K562 (cell line): ENCODE measurements at regions not wholly inside any gene's neighbourhood (a gene's known extent, or its start where the extent isn't known, plus 50 kb on each side); places are given as distances from the start of the nearest gene placed in this dataset.

Experiments
- ATAC-seq: fragments of 200-7000 bp; cut with Tn5 transposase; 3 replicates; pipeline ENCODE4 v1.9.1; 2020; ENCODE audit warnings: moderate library complexity
- BruUV-seq: library from RNA; stranded (reverse); fragments of 400-500 nt; replicated peaks from 2 replicates; lab custom pipeline; 2021; lab: Mats Ljungman, UMichigan
- CTCF ChIA-PET: fragments of 300-600 bp; formaldehyde crosslinking; extraction: SDS; loops from one replicate; lab custom pipeline; 2021; ENCODE audit warnings: low intra/inter-chr PET ratio; lab: Yijun Ruan, JAX
- POLR2A ChIA-PET: fragments of 300-600, 350-650 bp; sonication (Branson Sonifier 250); formaldehyde crosslinking; extraction: SDS; loops from one replicate; lab custom pipeline; 2021; ENCODE audit warnings: antibody characterized with exemption, inconsistent platforms; lab: Yijun Ruan, JAX
- DNase-seq, 4 experiments: peaks; one replicate each; pipeline versions ENCODE4 v3.0.0 to v3.0.0-alpha.2; 2011 to 2018; ENCODE audit warnings: low spot score in 3 of 4, mixed read lengths in 3 of 4; ENCODE audit errors: extremely low read depth in 1 of 4
- FAIRE-seq: peaks from 2 replicates; lab custom pipeline; 2011; peaks lifted over from hg19 to GRCh38; lab: Jason Lieb, UNC
- H2AFZ ChIP-seq: 2 replicates; pipeline ENCODE4 v1.6.0; 2011; ENCODE audit warnings: low read depth, low read length, control low read depth, inconsistent platforms
- H3K27ac ChIP-seq: fragments of 200-600 bp; 3 replicates; pipeline ENCODE4 v1.8.0; 2011; ENCODE audit warnings: low read depth, mild to moderate bottlenecking, control low read depth, inconsistent platforms, low read length, moderate library complexity, mixed read lengths; ENCODE audit errors: extremely low read depth
- H3K27me3 ChIP-seq, 2 experiments: fragments of 300-600 bp in 1 of 2; 2 replicates in 1 of 2; 3 replicates in 1 of 2; pipeline versions ENCODE4 v1.6.0 to v1.8.0; 2011; ENCODE audit warnings: inconsistent platforms in 2 of 2, low read length in 2 of 2, mild to moderate bottlenecking in 1 of 2, mixed read lengths in 1 of 2, moderate library complexity in 1 of 2; ENCODE audit not compliant: control insufficient read depth in 2 of 2, insufficient read depth in 2 of 2
- H3K36me3 ChIP-seq: fragments of 300-600 bp; 3 replicates; pipeline ENCODE4 v1.8.0; 2011; ENCODE audit warnings: mild to moderate bottlenecking, low read length, inconsistent platforms; ENCODE audit not compliant: control insufficient read depth, insufficient read depth
- H3K4me1 ChIP-seq, 2 experiments: fragments of 200-600 bp in 1 of 2; replicated peaks in 1 of 2; 2 replicates in 1 of 2; 3 replicates in 1 of 2; pipeline versions ENCODE4 v1.5.1 to v1.8.0; 2011; ENCODE audit warnings: inconsistent platforms in 2 of 2, low read length in 2 of 2, mild to moderate bottlenecking in 1 of 2, mixed read lengths in 1 of 2, moderate library complexity in 1 of 2; ENCODE audit not compliant: control insufficient read depth in 2 of 2, insufficient read depth in 2 of 2
- H3K4me2 ChIP-seq: 2 replicates; pipeline ENCODE4 v1.6.1; 2011; ENCODE audit warnings: low read length, control low read depth, inconsistent platforms, mixed read lengths; ENCODE audit not compliant: insufficient read depth
- H3K4me3 ChIP-seq: fragments of 200-600 bp; sonication (generic), shearing (Covaris generic); 2 replicates; pipeline ENCODE4 v1.5.1; 2016; ENCODE audit warnings: control low read depth, inconsistent platforms
- H3K79me2 ChIP-seq: fragments of 200-600 bp; 3 replicates; pipeline ENCODE4 v1.8.0; 2011; ENCODE audit warnings: low read length, inconsistent platforms; ENCODE audit not compliant: control insufficient read depth, insufficient read depth
- H3K9ac ChIP-seq, 2 experiments: 2 replicates each; pipeline versions ENCODE4 v1.6.0 to v1.6.1; 2011; ENCODE audit warnings: low read depth in 2 of 2, low read length in 2 of 2, control low read depth in 1 of 2, inconsistent platforms in 1 of 2, mild to moderate bottlenecking in 1 of 2, mixed read lengths in 1 of 2; ENCODE audit not compliant: insufficient read depth in 1 of 2
- H3K9me1 ChIP-seq: one replicate; pipeline ENCODE4 v1.6.0; 2011; ENCODE audit warnings: inconsistent platforms, mild to moderate bottlenecking, low read length, moderate library complexity; ENCODE audit not compliant: control insufficient read depth, insufficient read depth
- H3K9me3 ChIP-seq: replicated peaks from 2 replicates; pipeline ENCODE4 v1.5.1; 2011; ENCODE audit warnings: low read depth, low read length, inconsistent platforms; ENCODE audit not compliant: control insufficient read depth, insufficient read depth
- H4K20me1 ChIP-seq: replicated peaks from 2 replicates; pipeline ENCODE4 v1.6.1; 2011; ENCODE audit warnings: low read length, inconsistent platforms, mixed read lengths; ENCODE audit not compliant: control insufficient read depth, insufficient read depth
- BACH1 ChIP-seq: fragments of 200-800 bp; sonication (Bioruptor generic); IDR thresholded peaks from 2 replicates; pipeline ENCODE4 v1.6.1; 2016; ENCODE audit warnings: missing genetic modification characterization, missing compliant biosample characterization
- CGGBP1 ChIP-seq: fragments of 250-450 bp; sonication (Bioruptor Pico); IDR thresholded peaks from 2 replicates; pipeline ENCODE4 v1.9.0; 2021; ENCODE audit warnings: mild to moderate bottlenecking
- CHD2 ChIP-seq: IDR thresholded peaks from 2 replicates; pipeline ENCODE4 v1.6.1; 2011; ENCODE audit warnings: low read depth, low read length
- EHMT2 ChIP-seq: fragments of 450-650 bp; IDR thresholded peaks from 2 replicates; pipeline ENCODE4 v1.6.1; 2018; ENCODE audit warnings: antibody characterized with exemption
- ETV6 ChIP-seq, 3 experiments: fragments of 150-350 bp in 1 of 3; sonication (generic) in 1 of 3; formaldehyde crosslinking in 1 of 3; IDR thresholded peaks; 2 replicates each; pipeline versions ENCODE4 v1.6.1 to v1.8.0; 2014 to 2022; ENCODE audit warnings: borderline replicate concordance in 2 of 3, low read depth in 2 of 3, antibody characterized with exemption in 1 of 3, low read length in 1 of 3, mild to moderate bottlenecking in 1 of 3, missing genetic modification reagents in 1 of 3
- JUNB ChIP-seq: fragments of 450-650 bp; formaldehyde crosslinking; conservative IDR thresholded peaks from 2 replicates; pipeline ENCODE4 v1.4.0; 2020; ENCODE audit warnings: mild to moderate bottlenecking
- KDM1A ChIP-seq, 2 experiments: fragments of 450-650 bp; IDR thresholded peaks; 2 replicates each; pipeline ENCODE4 v1.6.1; 2016; ENCODE audit warnings: mild to moderate bottlenecking in 2 of 2
- MAX ChIP-seq: sonication (generic); formaldehyde crosslinking; IDR thresholded peaks from 2 replicates; pipeline ENCODE4 v1.9.0; 2022; ENCODE audit warnings: mild to moderate bottlenecking, missing genetic modification reagents
- NR3C1 ChIP-seq: sonication (generic); formaldehyde crosslinking; IDR thresholded peaks from 2 replicates; pipeline ENCODE4 v1.8.1; 2022; ENCODE audit warnings: missing genetic modification reagents
- PREB ChIP-seq: sonication (generic); formaldehyde crosslinking; IDR thresholded peaks from 2 replicates; pipeline ENCODE4 v1.8.1; 2023; ENCODE audit warnings: mild to moderate bottlenecking, missing genetic modification reagents
- ZBTB12 ChIP-seq: fragments of 250-450 bp; sonication (Bioruptor Pico); IDR thresholded peaks from 2 replicates; pipeline ENCODE4 v1.4.0; 2020
- ZNF174 ChIP-seq: fragments of 250-450 bp; sonication (Bioruptor Pico); IDR thresholded peaks from 2 replicates; pipeline ENCODE4 v1.4.0; 2020; ENCODE audit warnings: mild to moderate bottlenecking
- ZNF197 ChIP-seq: fragments of 200-800 bp; sonication (Bioruptor generic); IDR thresholded peaks from 2 replicates; pipeline ENCODE4 v1.6.1; 2016; ENCODE audit warnings: low read depth, missing genetic modification characterization, missing compliant biosample characterization
- ZNF766 ChIP-seq: fragments of 200-800 bp; sonication (Bioruptor generic); conservative IDR thresholded peaks from 2 replicates; pipeline ENCODE4 v1.6.1; 2016; ENCODE audit warnings: missing genetic modification characterization, missing compliant biosample characterization
- WGBS: fragments of 100-300 bp; shearing (Covaris generic); methylation state at CpG from one replicate; pipeline ENCODE4 v1.1.6; 2016; ENCODE audit warnings: low coverage, mixed read lengths; ENCODE audit not compliant: insufficient coverage; ENCODE audit errors: missing lambda C conversion rate; 5-methylcytosine and 5-hydroxymethylcytosine counted together
- in situ Hi-C: fragments of 300-500 bp; cut with MboI; formaldehyde crosslinking; loops from 4 replicates; pipeline ENCODE4 v1.15.0; 2018; ENCODE audit warnings: inconsistent platforms, mixed read lengths
- intact Hi-C: fragments of 100-400 bp; cut with micrococcal nuclease; formaldehyde crosslinking; loops from 2 replicates; pipeline ENCODE4 v1.14.2; 2022

- Histone ChIP-seq H4K20me1 (no peaks in the 10 kb centered on the region), H3K4me3 (no peak overlapping the region), H3K9ac (no peak overlapping the region), H3K4me2 (no peak overlapping the region), H3K36me3 (no peaks in the 10 kb centered on the region), H3K27ac (no peak overlapping the region), H3K9me1 (no peaks in the 10 kb centered on the region), H3K27me3 (no peaks in the 10 kb centered on the region), H3K4me1 (no peaks in the 10 kb centered on the region), H3K79me2 (no peaks in the 10 kb centered on the region), H3K9me3 (no peaks in the 10 kb centered on the region), H2AFZ (no peak overlapping the region)
- BruUV-seq = no TSS peak
- ChIA-PET POLR2A (no interaction called here), CTCF (no interaction called here)
- ATAC-seq (no peak), FAIRE-seq (no peak), DNase-seq (no peak)
- TF ChIP-seq ETV6 (IDR thresholded peaks at IDR 0.05; ENCODE audit: borderline replicate concordance in 1 of 2, low read depth in 2 of 2, low read length in 1 of 2) (no peak), ETV6 (CRISPR knock-in tag; IDR thresholded peaks at IDR 0.05; ENCODE audit: borderline replicate concordance) (no peak), BACH1 (tag) (no peak), KDM1A (IDR thresholded peaks at IDR 0.05) (no peak), NR3C1 (CRISPR knock-in tag) (no peak), ZNF174 (CRISPR knock-in tag) (no peak), CGGBP1 (CRISPR knock-in tag) (no peak), ZNF766 (CRISPR knock-in tag) (no peak), CHD2 (no peak), ZBTB12 (CRISPR knock-in tag) (no peak), PREB (CRISPR knock-in tag) (no peak), MAX (CRISPR knock-in tag) (no peak), JUNB (CRISPR knock-in tag) (no peak), ZNF197 (CRISPR knock-in tag) (no peak), EHMT2 (no peak)
- in situ Hi-C loops (no loop called here), intact Hi-C loops (no loop called here)
- 6% methylated on average over 2 of the region's 2 CpGs for WGBS
Observed at GRCh38 chr18:69175681-69176080, 225.0 kb upstream of the DOK6 start.
